ENCODE measurements at regions not wholly inside any gene's neighbourhood (a gene's known extent, or its start where the extent isn't known, plus 50 kb on each side); places are given as distances from the start of the nearest gene placed in this dataset.

- TF ChIP-seq CTCF (IDR thresholded peaks at IDR 0.05; ENCODE audit: low read depth, low read length, missing input control) (no peak), FOXA1 (IDR thresholded peaks at IDR 0.05) (no peak), SP1 (IDR thresholded peaks at IDR 0.05) (no peak), ZBTB33 (IDR thresholded peaks at IDR 0.05) (no peak), YY1 (IDR thresholded peaks at IDR 0.05) (no peak), HNF4A (conservative IDR thresholded peaks at IDR 0.05) (peak in 1 of 2 donors; percentile 2), RAD21 (IDR thresholded peaks at IDR 0.05) (no peak)
- TF ChIP-seq, protein P1, sequence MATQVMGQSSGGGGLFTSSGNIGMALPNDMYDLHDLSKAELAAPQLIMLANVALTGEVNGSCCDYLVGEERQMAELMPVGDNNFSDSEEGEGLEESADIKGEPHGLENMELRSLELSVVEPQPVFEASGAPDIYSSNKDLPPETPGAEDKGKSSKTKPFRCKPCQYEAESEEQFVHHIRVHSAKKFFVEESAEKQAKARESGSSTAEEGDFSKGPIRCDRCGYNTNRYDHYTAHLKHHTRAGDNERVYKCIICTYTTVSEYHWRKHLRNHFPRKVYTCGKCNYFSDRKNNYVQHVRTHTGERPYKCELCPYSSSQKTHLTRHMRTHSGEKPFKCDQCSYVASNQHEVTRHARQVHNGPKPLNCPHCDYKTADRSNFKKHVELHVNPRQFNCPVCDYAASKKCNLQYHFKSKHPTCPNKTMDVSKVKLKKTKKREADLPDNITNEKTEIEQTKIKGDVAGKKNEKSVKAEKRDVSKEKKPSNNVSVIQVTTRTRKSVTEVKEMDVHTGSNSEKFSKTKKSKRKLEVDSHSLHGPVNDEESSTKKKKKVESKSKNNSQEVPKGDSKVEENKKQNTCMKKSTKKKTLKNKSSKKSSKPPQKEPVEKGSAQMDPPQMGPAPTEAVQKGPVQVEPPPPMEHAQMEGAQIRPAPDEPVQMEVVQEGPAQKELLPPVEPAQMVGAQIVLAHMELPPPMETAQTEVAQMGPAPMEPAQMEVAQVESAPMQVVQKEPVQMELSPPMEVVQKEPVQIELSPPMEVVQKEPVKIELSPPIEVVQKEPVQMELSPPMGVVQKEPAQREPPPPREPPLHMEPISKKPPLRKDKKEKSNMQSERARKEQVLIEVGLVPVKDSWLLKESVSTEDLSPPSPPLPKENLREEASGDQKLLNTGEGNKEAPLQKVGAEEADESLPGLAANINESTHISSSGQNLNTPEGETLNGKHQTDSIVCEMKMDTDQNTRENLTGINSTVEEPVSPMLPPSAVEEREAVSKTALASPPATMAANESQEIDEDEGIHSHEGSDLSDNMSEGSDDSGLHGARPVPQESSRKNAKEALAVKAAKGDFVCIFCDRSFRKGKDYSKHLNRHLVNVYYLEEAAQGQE (IDR thresholded peaks at IDR 0.05), result no peak
- TF ChIP-seq, protein P2, sequence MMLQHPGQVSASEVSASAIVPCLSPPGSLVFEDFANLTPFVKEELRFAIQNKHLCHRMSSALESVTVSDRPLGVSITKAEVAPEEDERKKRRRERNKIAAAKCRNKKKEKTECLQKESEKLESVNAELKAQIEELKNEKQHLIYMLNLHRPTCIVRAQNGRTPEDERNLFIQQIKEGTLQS (IDR thresholded peaks at IDR 0.05), result no peak
- TF ChIP-seq, protein P3, sequence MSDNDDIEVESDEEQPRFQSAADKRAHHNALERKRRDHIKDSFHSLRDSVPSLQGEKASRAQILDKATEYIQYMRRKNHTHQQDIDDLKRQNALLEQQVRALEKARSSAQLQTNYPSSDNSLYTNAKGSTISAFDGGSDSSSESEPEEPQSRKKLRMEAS (IDR thresholded peaks at IDR 0.05), result no peak
Measured at GRCh38 chr11:16604794-16605388, 133.6 kb upstream of the C11orf58 start.
